Caki2 (cell line): ENCODE measurements at regions not wholly inside any gene's neighbourhood (a gene's known extent, or its start where the extent isn't known, plus 50 kb on each side); places are given as distances from the start of the nearest gene placed in this dataset.

Experiments
- DNase-seq: peaks from one replicate; pipeline ENCODE4 v3.0.0-alpha.2; 2015; ENCODE audit warnings: low read depth
- in situ Hi-C: cut with HindIII; loops from 2 replicates; pipeline ENCODE4 v1.10.0; 2016; ENCODE audit warnings: low sequenced_read_pairs, low pct_unique_long_range_greater_than_20kb, mixed read lengths

GRCh38 chr11:47904808-47905207, 56.7 kb upstream of the NUP160 start:
- no peak for DNase-seq
- in situ Hi-C loops: no loop called here

DNA sequence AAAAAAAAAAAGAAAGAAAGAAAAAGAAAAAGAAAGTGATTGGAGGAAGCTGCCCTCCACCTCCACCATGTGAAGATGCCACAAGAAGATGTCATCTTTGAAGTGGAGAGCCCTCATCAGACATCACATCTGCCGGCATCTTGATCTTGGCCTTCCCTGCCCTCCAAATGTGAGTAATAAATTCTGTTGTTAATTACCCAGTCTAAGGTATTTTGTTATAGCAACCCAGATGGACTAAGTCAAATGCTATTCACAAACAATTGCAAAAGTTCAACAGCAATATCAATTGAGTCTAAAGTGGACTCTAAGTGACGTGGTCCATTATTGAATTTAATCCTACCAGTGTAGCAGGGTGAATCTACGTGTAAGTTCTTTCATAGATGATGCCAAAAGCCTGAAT, 55.9 kb upstream of the NUP160 start:
- in situ Hi-C loops: no loop called here
- no peak for DNase-seq

- in situ Hi-C loops: no loop called here
Observed at GRCh38 chr11:47899801-47900200, 51.7 kb upstream of the NUP160 start.

More at GRCh38 chr11:47899801-47900200, 51.7 kb upstream of the NUP160 start:
- DNase-seq: no peak
